ENCODE measurements at regions not wholly inside any gene's neighbourhood (a gene's known extent, or its start where the extent isn't known, plus 50 kb on each side); places are given as distances from the start of the nearest gene placed in this dataset.

DNA sequence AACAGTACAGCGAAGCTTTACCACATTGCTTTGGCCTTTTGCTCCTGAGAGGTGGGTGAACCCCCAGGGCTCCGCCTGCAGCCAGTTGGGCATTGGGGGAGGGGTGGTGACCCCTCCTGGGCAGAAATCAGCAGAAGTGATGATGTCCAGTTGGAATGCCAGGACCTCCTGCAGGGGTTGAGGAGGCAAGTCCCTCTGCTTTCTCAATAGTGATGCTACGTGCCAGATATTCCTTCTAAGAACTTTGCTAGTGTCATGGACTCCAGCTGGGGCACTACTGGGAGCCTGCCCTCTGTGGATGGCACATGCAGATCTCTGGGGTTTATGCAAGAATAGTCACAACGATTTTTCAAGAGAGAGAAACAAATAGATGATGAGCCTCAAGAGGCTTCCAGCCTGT, 95.6 kb downstream of the NDFIP1 start:
- DNase-seq = no peak
- no peaks in the 10 kb centered on the region for H3K9me3 Mint-ChIP-seq
- TF ChIP-seq, protein P1, sequence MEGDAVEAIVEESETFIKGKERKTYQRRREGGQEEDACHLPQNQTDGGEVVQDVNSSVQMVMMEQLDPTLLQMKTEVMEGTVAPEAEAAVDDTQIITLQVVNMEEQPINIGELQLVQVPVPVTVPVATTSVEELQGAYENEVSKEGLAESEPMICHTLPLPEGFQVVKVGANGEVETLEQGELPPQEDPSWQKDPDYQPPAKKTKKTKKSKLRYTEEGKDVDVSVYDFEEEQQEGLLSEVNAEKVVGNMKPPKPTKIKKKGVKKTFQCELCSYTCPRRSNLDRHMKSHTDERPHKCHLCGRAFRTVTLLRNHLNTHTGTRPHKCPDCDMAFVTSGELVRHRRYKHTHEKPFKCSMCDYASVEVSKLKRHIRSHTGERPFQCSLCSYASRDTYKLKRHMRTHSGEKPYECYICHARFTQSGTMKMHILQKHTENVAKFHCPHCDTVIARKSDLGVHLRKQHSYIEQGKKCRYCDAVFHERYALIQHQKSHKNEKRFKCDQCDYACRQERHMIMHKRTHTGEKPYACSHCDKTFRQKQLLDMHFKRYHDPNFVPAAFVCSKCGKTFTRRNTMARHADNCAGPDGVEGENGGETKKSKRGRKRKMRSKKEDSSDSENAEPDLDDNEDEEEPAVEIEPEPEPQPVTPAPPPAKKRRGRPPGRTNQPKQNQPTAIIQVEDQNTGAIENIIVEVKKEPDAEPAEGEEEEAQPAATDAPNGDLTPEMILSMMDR (IDR thresholded peaks at IDR 0.05) = no peak
- H3K36me3 Mint-ChIP-seq (ENCODE audit: low read depth) = no peaks in the 10 kb centered on the region
- peaks cover 16% of the 10 kb centered on the region; the same call in 1 of the 2 replicates for H3K27me3 Mint-ChIP-seq (ENCODE audit: insufficient read depth)
- no peak overlapping the region for H3K27ac Mint-ChIP-seq
- H3K4me3 Mint-ChIP-seq = no peak overlapping the region
- H3K4me1 Mint-ChIP-seq (ENCODE audit: low read depth) = peaks cover 30% of the 10 kb centered on the region

All from HFFc6 (cell line).